ENCODE measurements at regions not wholly inside any gene's neighbourhood (a gene's known extent, or its start where the extent isn't known, plus 50 kb on each side); places are given as distances from the start of the nearest gene placed in this dataset.
"Not testable (repeated sequence)": the region's sequence is repeated elsewhere in the genome, so short reads cannot be mapped to it uniquely, and the experiment has no call there.

DNA sequence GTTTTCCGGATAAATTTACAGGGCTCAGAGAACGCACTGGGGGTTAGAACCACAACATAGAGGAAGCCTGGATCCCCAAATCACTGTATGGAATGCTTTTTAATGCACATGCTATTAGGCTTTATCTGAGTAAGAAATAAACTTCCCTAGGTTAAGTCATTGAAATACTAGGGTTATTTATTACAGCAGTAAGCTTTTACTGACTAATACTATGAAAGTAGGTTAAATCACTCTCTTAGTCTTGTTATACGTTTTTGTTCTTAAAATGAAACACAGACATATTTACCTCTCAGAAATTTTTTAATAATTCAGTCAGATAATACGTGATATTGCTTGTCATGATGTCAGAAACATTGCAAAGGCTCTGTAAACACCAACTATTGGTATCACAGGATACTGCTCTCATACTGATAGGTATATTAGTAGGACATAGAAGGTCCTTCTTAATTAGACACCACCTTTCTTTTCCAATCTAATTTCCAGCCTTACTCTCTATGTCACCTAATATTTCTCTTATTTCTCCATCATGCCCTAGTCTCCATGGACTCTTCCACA lies 162.7 kb upstream of the NYAP2 start:
- no peak for DNase-seq

- no peak for DNase-seq
These were observed 166.3 kb upstream of the NYAP2 start for GRCh38 chr2:225233234-225233633.

- no peak for DNase-seq
These were observed 167.6 kb upstream of the NYAP2 start for GRCh38 chr2:225231900-225232299.

- not testable (repeated sequence) for DNase-seq
These were observed 170.2 kb upstream of the NYAP2 start for GRCh38 chr2:225229346-225229745.

- no peak for DNase-seq
These were observed 173.1 kb upstream of the NYAP2 start for GRCh38 chr2:225226441-225226840.

- DNase-seq, result no peak
These were observed 176.2 kb upstream of the NYAP2 start for GRCh38 chr2:225223301-225223700.

DNA sequence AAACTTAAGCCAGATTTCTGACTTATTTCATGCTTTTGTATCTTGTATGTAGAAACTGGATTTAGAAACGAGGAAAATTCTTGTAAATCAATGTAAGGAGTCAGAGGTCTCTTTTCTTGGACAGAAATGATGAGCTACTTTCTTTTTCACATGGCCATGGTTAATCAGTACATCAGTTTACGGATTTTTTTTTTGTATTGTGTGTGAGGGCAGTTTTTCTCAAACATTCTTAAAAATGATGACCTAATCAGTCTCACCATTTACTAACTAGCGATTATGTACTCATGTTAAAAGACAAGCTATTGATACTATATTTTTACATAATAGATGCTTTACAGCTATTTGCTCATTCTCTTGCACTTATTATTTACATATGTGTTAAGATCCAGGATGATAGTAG lies 165.2 kb upstream of the DOCK10 start:
- DNase-seq, result no peak

DNA sequence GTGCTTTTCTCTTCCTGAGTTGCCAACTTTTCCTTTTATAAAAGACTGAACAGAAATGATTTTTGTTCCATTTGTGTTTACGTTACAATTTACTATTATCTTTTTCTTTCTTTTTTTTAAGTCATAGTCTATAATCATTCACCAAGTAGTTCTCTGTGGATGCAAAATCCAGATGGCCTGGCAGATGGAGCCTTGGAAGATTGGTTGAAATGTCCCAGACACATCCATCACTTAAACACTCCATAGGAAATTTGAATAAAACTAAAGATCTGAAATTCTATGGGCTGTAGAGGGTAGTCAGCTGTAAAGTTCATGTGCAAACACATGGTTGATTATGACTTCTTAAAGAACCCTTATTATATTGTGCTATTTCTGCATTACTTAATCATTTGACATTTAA lies 164.8 kb upstream of the DOCK10 start:
- no peak for DNase-seq

GRCh38 chr2:225196579-225196978 lies 154.3 kb upstream of the DOCK10 start:
- no peak for DNase-seq

- DNase-seq, result no peak
These were observed 150.6 kb upstream of the DOCK10 start for GRCh38 chr2:225192869-225193268.

- no peak for DNase-seq
These were observed 148.7 kb upstream of the DOCK10 start for GRCh38 chr2:225190987-225191386.

GRCh38 chr2:225184948-225185347 lies 142.7 kb upstream of the DOCK10 start:
- DNase-seq, result no peak

- DNase-seq, result no peak
These were observed 139.9 kb upstream of the DOCK10 start for GRCh38 chr2:225182126-225182525.

DNA sequence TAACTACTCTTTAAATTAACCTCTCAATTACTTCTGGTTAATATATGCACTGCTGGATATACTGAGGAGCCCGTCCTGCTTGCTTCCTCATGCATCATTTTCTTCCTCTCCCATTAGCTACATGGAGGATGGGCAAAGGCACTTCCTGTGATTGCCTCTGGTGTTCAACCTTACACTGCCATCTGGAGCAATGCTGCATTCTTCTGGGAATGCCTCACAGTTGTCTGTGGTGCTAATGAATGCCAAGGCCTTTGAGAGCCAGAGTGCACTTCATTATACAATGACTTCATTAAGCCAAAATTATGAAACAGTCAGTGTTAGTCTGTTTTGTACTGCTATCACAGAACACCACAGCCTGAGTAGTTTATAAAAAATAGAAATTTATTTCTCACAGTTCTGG lies 134.8 kb upstream of the DOCK10 start:
- no peak for DNase-seq

DNA sequence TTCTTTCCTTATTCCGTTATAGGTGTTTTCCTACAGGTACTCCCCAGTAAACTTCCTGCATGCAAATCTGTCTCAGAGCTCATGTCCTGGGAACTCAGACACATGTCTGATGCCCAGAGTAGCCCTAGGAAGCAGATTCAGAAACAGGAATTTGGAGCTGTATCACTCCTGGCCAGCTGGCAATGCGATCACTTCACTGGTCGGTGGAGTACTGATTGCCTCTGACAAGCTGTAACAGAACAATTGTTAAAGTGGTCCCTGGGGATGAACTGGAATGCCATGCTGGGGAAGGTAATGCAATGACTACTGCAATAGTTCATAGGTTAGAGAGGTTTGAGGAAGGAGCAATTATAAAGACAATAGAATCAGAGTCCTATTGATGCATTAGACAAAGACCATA lies 131.6 kb upstream of the DOCK10 start:
- no peak for DNase-seq

GRCh38 chr2:225171350-225171749 lies 129.1 kb upstream of the DOCK10 start:
- DNase-seq, result no peak

DNA sequence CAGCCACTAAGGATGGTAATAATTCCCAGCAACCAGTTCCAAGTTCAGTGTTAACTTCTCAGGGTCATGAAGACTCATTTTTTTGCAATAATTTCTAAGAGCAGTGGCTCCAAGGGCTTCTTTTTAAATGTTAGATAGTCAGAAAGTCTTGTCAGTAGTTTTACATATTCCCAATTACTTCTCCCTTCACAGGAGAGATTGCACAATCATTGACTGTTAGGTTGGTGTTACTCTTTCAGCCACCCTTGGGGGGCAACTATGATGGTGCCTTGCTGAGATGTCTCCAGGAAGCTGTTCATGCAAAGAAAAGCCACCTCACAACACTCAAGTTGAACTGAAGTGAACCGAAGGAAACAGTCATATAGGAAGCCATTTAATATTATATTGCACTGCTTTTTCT lies 127.9 kb upstream of the DOCK10 start:
- no peak for DNase-seq

GRCh38 chr2:225169396-225169795 lies 127.1 kb upstream of the DOCK10 start:
- no peak for DNase-seq

DNA sequence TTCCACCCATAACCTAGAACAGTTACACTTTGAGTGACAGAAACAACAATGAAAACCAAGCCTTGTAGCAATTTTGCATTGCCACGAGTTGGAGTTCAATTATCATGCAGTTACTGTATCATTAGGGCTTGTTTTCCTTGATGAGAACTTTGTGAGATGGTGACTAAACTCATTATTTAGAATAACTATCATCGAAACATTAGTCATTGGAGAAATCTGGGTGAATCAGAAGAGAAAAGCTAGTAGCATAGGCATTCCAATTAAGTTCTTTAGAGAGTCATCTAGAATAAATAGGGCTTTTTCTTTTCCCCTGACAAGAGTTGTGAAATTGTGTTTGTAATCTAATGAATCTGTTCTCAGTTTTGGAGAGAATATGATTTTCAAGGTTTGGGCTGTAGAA lies 122.8 kb upstream of the DOCK10 start:
- DNase-seq, result no peak

- DNase-seq, result no peak
These were observed 122.3 kb upstream of the DOCK10 start for GRCh38 chr2:225164401-225165050.

DNA sequence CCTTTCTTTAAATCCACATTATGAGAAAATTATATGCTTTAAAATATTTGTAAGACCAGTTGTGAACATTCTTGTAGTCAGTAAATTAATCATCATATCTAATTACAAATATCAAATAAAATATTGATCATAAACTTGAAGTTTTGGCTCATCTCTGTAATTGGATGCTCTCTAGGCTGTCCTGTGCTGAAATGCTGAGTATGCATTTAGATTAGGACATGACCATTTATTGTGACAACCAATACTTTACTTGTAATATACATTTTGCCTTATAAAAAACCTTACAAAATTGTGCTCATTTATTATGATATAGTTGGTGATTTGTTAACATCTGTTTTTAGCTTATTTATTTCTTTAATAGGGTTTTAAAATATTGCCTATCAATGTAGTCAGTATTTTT lies 116.1 kb upstream of the DOCK10 start:
- DNase-seq, result no peak

- no peak for DNase-seq
These were observed 114.7 kb upstream of the DOCK10 start for GRCh38 chr2:225156853-225157451.

GRCh38 chr2:225140723-225141122 lies 98.5 kb upstream of the DOCK10 start:
- no peak for DNase-seq

DNA sequence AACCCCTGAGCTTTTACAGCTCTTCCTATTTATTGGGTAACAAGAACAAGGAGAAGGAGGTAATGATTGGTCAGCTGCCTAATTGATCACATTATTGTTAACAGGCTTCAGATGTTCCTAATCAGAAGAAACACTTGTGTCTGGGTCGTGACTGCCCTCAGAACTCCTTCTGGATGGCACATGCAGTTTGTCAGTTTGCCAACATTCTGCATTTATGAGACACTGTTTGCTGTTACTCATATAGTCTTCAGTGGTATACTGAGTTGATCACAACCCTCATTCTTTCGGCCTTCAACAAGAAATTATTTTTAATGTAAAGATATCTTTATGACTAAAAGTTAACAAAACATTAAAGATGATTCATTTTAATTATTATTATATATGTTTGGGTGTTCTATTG lies 95.7 kb upstream of the DOCK10 start:
- DNase-seq, result no peak

- no peak for DNase-seq
These were observed 94.3 kb upstream of the DOCK10 start for GRCh38 chr2:225136552-225136951.
